GM12875 (cell line): ENCODE measurements at regions not wholly inside any gene's neighbourhood (a gene's known extent, or its start where the extent isn't known, plus 50 kb on each side); places are given as distances from the start of the nearest gene placed in this dataset.

Experiments used
- H3K4me3 ChIP-seq: one replicate; pipeline ENCODE4 v1.5.1; 2011; ENCODE audit warnings: low read depth, low read length, control low read depth
- CTCF ChIP-seq: IDR thresholded peaks from 2 replicates; pipeline ENCODE4 v1.5.1; 2011; ENCODE audit warnings: low read depth, mild to moderate bottlenecking, control low read depth, inconsistent platforms, low read length, moderate library complexity, borderline replicate concordance; ENCODE audit not compliant: insufficient read depth

DNA sequence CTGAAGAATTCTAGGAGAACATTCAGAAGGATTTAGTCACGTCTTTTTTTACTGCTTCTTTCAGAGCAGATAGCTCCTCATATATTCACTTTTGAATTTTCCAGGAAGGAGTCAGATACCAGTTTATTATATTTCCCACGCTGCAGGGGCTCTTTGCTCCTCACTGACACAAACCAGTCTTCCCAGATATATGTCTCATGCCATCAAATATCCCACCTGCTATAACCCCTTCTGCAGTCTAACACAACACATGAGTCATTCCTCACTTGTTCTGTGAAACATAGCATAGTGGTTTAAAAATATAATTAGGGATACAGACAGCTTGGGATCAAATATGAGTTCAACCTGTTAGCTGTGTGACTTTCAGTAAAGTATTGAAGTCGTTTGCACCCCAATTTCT, 251.7 kb upstream of the DPYD start:
- no peak overlapping the region for H3K4me3 ChIP-seq
- TF ChIP-seq CTCF: no peak

- TF ChIP-seq CTCF: no peak
- no peak overlapping the region for H3K4me3 ChIP-seq
Measured at GRCh38 chr1:98172022-98172421, 251.2 kb upstream of the DPYD start.

- TF ChIP-seq CTCF: no peak
- no peak overlapping the region for H3K4me3 ChIP-seq
Measured at GRCh38 chr1:98164509-98164908, 243.7 kb upstream of the DPYD start.

DNA sequence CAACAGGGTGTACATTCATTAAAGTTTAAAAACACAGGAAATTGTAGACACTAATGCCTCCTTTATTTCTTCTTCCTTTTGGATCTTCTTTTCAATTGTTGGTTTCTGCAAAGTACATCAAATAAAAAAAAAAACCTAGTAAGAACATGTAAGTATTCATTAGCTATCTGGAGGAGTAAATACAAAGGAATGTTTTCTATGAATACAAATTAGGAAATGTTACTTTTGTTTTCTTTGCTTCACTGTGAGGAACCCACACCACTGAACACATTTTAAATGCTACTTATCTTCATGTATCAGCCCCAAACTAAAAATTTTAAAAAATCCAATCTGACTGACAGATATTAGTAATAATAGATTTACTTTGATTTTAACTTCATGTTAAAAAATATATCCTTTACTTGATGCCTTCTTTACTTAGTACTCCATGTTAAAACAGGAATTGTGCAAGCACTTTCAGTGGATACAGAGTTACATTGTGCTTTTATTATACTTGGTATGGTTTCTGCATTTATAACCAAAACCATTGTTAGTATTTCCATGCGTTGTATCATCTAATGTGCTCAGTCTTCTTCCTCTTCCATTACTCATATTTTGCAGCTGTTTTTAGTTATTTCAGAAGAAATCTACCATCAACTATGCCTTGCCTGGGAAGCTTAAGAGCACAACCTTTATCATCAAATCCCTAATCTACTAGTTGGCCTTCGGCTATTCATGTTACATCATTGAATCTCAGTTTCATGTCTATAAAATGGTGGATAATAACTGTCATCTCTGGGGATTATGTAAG, 236.9 kb upstream of the DPYD start:
- H3K4me3 ChIP-seq: no peak overlapping the region
- TF ChIP-seq CTCF: no peak

DNA sequence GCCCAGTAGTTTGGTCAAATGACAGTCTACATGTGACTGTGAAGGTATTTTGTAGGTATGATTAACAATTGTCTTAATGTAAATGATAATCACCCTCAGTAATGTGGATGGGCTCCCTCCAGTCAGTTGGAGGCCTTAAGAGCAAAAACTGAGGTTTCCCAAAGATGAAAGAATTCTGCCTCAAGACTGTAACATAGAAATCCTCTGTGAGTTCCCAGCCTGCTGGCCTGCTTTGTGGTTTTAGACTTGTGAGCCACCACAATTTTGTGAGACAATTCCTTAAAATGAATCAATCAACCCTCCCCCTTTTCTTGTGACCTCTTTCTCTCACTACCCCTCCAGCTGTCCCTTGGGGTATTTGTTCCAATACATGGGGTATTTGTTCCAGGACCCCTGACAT, 226.4 kb upstream of the DPYD start:
- TF ChIP-seq CTCF: no peak
- no peak overlapping the region for H3K4me3 ChIP-seq

- no peak overlapping the region for H3K4me3 ChIP-seq
- TF ChIP-seq CTCF: no peak
Measured at GRCh38 chr1:98145655-98146054, 224.8 kb upstream of the DPYD start.

- H3K4me3 ChIP-seq: no peak overlapping the region
- no peak for TF ChIP-seq CTCF
Measured at GRCh38 chr1:98143403-98143802, 222.6 kb upstream of the DPYD start.
